ENCODE measurements at regions not wholly inside any gene's neighbourhood (a gene's known extent, or its start where the extent isn't known, plus 50 kb on each side); places are given as distances from the start of the nearest gene placed in this dataset.
"Not testable (repeated sequence)": the region's sequence is repeated elsewhere in the genome, so short reads cannot be mapped to it uniquely, and the experiment has no call there.

- Histone ChIP-seq H3K27ac (ENCODE audit: low read length) (no peak overlapping the region), H3K27me3 (ENCODE audit: control insufficient read depth, insufficient read depth, low read length) (no peaks in the 10 kb centered on the region), H3K4me3 (ENCODE audit: low read length) (no peak overlapping the region), H3K4me1 (ENCODE audit: control insufficient read depth, insufficient read depth, low read length) (no peaks in the 10 kb centered on the region), H3K36me3 (ENCODE audit: control insufficient read depth, insufficient read depth, low read length) (no peaks in the 10 kb centered on the region), H3K9me3 (replicated peaks; ENCODE audit: control insufficient read depth, low read depth, low read length) (no peaks in the 10 kb centered on the region)
- WGBS (ENCODE audit: insufficient coverage): no CpG with 5 or more reads among the region's 1 CpG
- DNase-seq: no peak
Observed at GRCh38 chr14:53406519-53406918, 253.4 kb upstream of the DDHD1 start.

- no CpG with 5 or more reads among the region's 3 CpGs for WGBS (ENCODE audit: insufficient coverage)
- no peak overlapping the region for H3K27ac ChIP-seq (ENCODE audit: low read length)
- no peaks in the 10 kb centered on the region for H3K27me3 ChIP-seq (ENCODE audit: control insufficient read depth, insufficient read depth, low read length)
- no peaks in the 10 kb centered on the region for H3K36me3 ChIP-seq (ENCODE audit: control insufficient read depth, insufficient read depth, low read length)
- no peaks in the 10 kb centered on the region for H3K4me1 ChIP-seq (ENCODE audit: control insufficient read depth, insufficient read depth, low read length)
- H3K4me3 ChIP-seq (ENCODE audit: low read length): no peak overlapping the region
- no peak for DNase-seq
- H3K9me3 ChIP-seq (replicated peaks; ENCODE audit: control insufficient read depth, low read depth, low read length): no peaks in the 10 kb centered on the region
Observed at GRCh38 chr14:53401646-53402045, 248.5 kb upstream of the DDHD1 start.

GRCh38 chr14:53399057-53399456, 245.9 kb upstream of the DDHD1 start:
- Histone ChIP-seq H3K4me1 (ENCODE audit: control insufficient read depth, insufficient read depth, low read length) (no peaks in the 10 kb centered on the region), H3K27me3 (ENCODE audit: control insufficient read depth, insufficient read depth, low read length) (no peaks in the 10 kb centered on the region), H3K36me3 (ENCODE audit: control insufficient read depth, insufficient read depth, low read length) (no peaks in the 10 kb centered on the region), H3K27ac (ENCODE audit: low read length) (no peak overlapping the region), H3K4me3 (ENCODE audit: low read length) (no peak overlapping the region), H3K9me3 (replicated peaks; ENCODE audit: control insufficient read depth, low read depth, low read length) (peaks cover 2% of the 10 kb centered on the region)
- DNase-seq: no peak
- no CpG with 5 or more reads among the region's 7 CpGs for WGBS (ENCODE audit: insufficient coverage)

- Histone ChIP-seq H3K27ac (ENCODE audit: low read length) (no peak overlapping the region), H3K4me1 (ENCODE audit: control insufficient read depth, insufficient read depth, low read length) (no peaks in the 10 kb centered on the region), H3K9me3 (replicated peaks; ENCODE audit: control insufficient read depth, low read depth, low read length) (peaks cover 2% of the 10 kb centered on the region), H3K4me3 (ENCODE audit: low read length) (no peak overlapping the region), H3K27me3 (ENCODE audit: control insufficient read depth, insufficient read depth, low read length) (no peaks in the 10 kb centered on the region), H3K36me3 (ENCODE audit: control insufficient read depth, insufficient read depth, low read length) (no peaks in the 10 kb centered on the region)
- 50% methylated on average over 1 of the region's 2 CpGs for WGBS (ENCODE audit: insufficient coverage)
- peak; percentile 44 for DNase-seq
Observed at GRCh38 chr14:53398616-53399015, 245.5 kb upstream of the DDHD1 start.

- H3K36me3 ChIP-seq (ENCODE audit: control insufficient read depth, insufficient read depth, low read length); H3K4me1 ChIP-seq (ENCODE audit: control insufficient read depth, insufficient read depth, low read length); DNase-seq; H3K9me3 ChIP-seq (replicated peaks; ENCODE audit: control insufficient read depth, low read depth, low read length); H3K27ac ChIP-seq (ENCODE audit: low read length); H3K4me3 ChIP-seq (ENCODE audit: low read length); H3K27me3 ChIP-seq (ENCODE audit: control insufficient read depth, insufficient read depth, low read length): not testable (repeated sequence)
- 100% methylated on average over 2 of the region's 4 CpGs for WGBS (ENCODE audit: insufficient coverage)
Observed at GRCh38 chr14:53395267-53395666, 242.1 kb upstream of the DDHD1 start.

- peaks cover 2% of the 10 kb centered on the region for H3K9me3 ChIP-seq (replicated peaks; ENCODE audit: control insufficient read depth, low read depth, low read length)
- WGBS (ENCODE audit: insufficient coverage): 100% methylated on average over 1 of the region's 4 CpGs
- no peak overlapping the region for H3K4me3 ChIP-seq (ENCODE audit: low read length)
- H3K36me3 ChIP-seq (ENCODE audit: control insufficient read depth, insufficient read depth, low read length): no peaks in the 10 kb centered on the region
- no peaks in the 10 kb centered on the region for H3K4me1 ChIP-seq (ENCODE audit: control insufficient read depth, insufficient read depth, low read length)
- no peak overlapping the region for H3K27ac ChIP-seq (ENCODE audit: low read length)
- H3K27me3 ChIP-seq (ENCODE audit: control insufficient read depth, insufficient read depth, low read length): no peaks in the 10 kb centered on the region
- no peak for DNase-seq
Observed at GRCh38 chr14:53391631-53392285, 238.6 kb upstream of the DDHD1 start.

- 100% methylated on average over 1 of the region's 2 CpGs for WGBS (ENCODE audit: insufficient coverage)
- Histone ChIP-seq H3K4me1 (ENCODE audit: control insufficient read depth, insufficient read depth, low read length) (no peaks in the 10 kb centered on the region), H3K9me3 (replicated peaks; ENCODE audit: control insufficient read depth, low read depth, low read length) (peaks cover 2% of the 10 kb centered on the region), H3K27me3 (ENCODE audit: control insufficient read depth, insufficient read depth, low read length) (no peaks in the 10 kb centered on the region), H3K27ac (ENCODE audit: low read length) (no peak overlapping the region), H3K36me3 (ENCODE audit: control insufficient read depth, insufficient read depth, low read length) (no peaks in the 10 kb centered on the region), H3K4me3 (ENCODE audit: low read length) (no peak overlapping the region)
- no peak for DNase-seq
Observed at GRCh38 chr14:53391156-53391555, 238.0 kb upstream of the DDHD1 start.

GRCh38 chr14:53390008-53390407, 236.9 kb upstream of the DDHD1 start:
- H3K27ac ChIP-seq (ENCODE audit: low read length): no peak overlapping the region
- DNase-seq: no peak
- no peaks in the 10 kb centered on the region for H3K36me3 ChIP-seq (ENCODE audit: control insufficient read depth, insufficient read depth, low read length)
- H3K9me3 ChIP-seq (replicated peaks; ENCODE audit: control insufficient read depth, low read depth, low read length): peaks cover 2% of the 10 kb centered on the region
- 92% methylated on average over 5 of the region's 7 CpGs for WGBS (ENCODE audit: insufficient coverage)
- no peaks in the 10 kb centered on the region for H3K4me1 ChIP-seq (ENCODE audit: control insufficient read depth, insufficient read depth, low read length)
- H3K4me3 ChIP-seq (ENCODE audit: low read length): no peak overlapping the region
- H3K27me3 ChIP-seq (ENCODE audit: control insufficient read depth, insufficient read depth, low read length): no peaks in the 10 kb centered on the region

- H3K36me3 ChIP-seq (ENCODE audit: control insufficient read depth, insufficient read depth, low read length): no peaks in the 10 kb centered on the region
- no peaks in the 10 kb centered on the region for H3K4me1 ChIP-seq (ENCODE audit: control insufficient read depth, insufficient read depth, low read length)
- no CpG with 5 or more reads among the region's 1 CpG for WGBS (ENCODE audit: insufficient coverage)
- H3K4me3 ChIP-seq (ENCODE audit: low read length): no peak overlapping the region
- DNase-seq: no peak
- no peaks in the 10 kb centered on the region for H3K27me3 ChIP-seq (ENCODE audit: control insufficient read depth, insufficient read depth, low read length)
- no peak overlapping the region for H3K27ac ChIP-seq (ENCODE audit: low read length)
- H3K9me3 ChIP-seq (replicated peaks; ENCODE audit: control insufficient read depth, low read depth, low read length): no peaks in the 10 kb centered on the region
Observed at GRCh38 chr14:53389202-53389601, 236.1 kb upstream of the DDHD1 start.

- no peak for DNase-seq
- Histone ChIP-seq H3K4me1 (ENCODE audit: control insufficient read depth, insufficient read depth, low read length) (no peaks in the 10 kb centered on the region), H3K9me3 (replicated peaks; ENCODE audit: control insufficient read depth, low read depth, low read length) (no peaks in the 10 kb centered on the region), H3K27ac (ENCODE audit: low read length) (no peak overlapping the region), H3K27me3 (ENCODE audit: control insufficient read depth, insufficient read depth, low read length) (no peaks in the 10 kb centered on the region), H3K36me3 (ENCODE audit: control insufficient read depth, insufficient read depth, low read length) (no peaks in the 10 kb centered on the region), H3K4me3 (ENCODE audit: low read length) (no peak overlapping the region)
- 100% methylated on average over 2 of the region's 4 CpGs for WGBS (ENCODE audit: insufficient coverage)
Observed at GRCh38 chr14:53386362-53386761, 233.2 kb upstream of the DDHD1 start.

- Histone ChIP-seq H3K36me3 (ENCODE audit: control insufficient read depth, insufficient read depth, low read length) (no peaks in the 10 kb centered on the region), H3K9me3 (replicated peaks; ENCODE audit: control insufficient read depth, low read depth, low read length) (no peaks in the 10 kb centered on the region), H3K4me3 (ENCODE audit: low read length) (no peak overlapping the region), H3K27ac (ENCODE audit: low read length) (no peak overlapping the region), H3K4me1 (ENCODE audit: control insufficient read depth, insufficient read depth, low read length) (no peaks in the 10 kb centered on the region), H3K27me3 (ENCODE audit: control insufficient read depth, insufficient read depth, low read length) (no peaks in the 10 kb centered on the region)
- WGBS (ENCODE audit: insufficient coverage): no CpG with 5 or more reads among the region's 5 CpGs
- DNase-seq: peak; percentile 28
Observed at GRCh38 chr14:53384536-53384935, 231.4 kb upstream of the DDHD1 start.
